SK-N-SH (cell line): ENCODE measurements at regions not wholly inside any gene's neighbourhood (a gene's known extent, or its start where the extent isn't known, plus 50 kb on each side); places are given as distances from the start of the nearest gene placed in this dataset.

Experiments
- CTCF ChIA-PET: fragments of 300-600, 350-600 bp; formaldehyde crosslinking; extraction: SDS; loops from one replicate; lab custom pipeline; 2021; lab: Yijun Ruan, JAX
- POLR2A ChIA-PET: fragments of 350-600 bp; sonication (Branson Sonifier 250); formaldehyde crosslinking; extraction: SDS; loops from one replicate; lab custom pipeline; 2020; ENCODE audit warnings: antibody characterized with exemption, inconsistent platforms; lab: Yijun Ruan, JAX
- DNase-seq: peaks from one replicate; pipeline ENCODE4 v3.0.0; 2012
- H2AFZ ChIP-seq: fragments of 200-600 bp; sonication (generic); 2 replicates; pipeline ENCODE4 v1.8.1; 2016; ENCODE audit warnings: antibody characterized with exemption, mild to moderate bottlenecking, low read depth
- H3F3A ChIP-seq: fragments of 200-600 bp; sonication (generic); replicated peaks from 2 replicates; pipeline ENCODE3; 2016; ENCODE audit warnings: antibody characterized with exemption, mild to moderate bottlenecking; ENCODE audit not compliant: insufficient read depth
- H3K27ac ChIP-seq, 2 experiments: fragments of 200-500 bp in 1 of 2; fragments of 200-600 bp in 1 of 2; sonication (Bioruptor generic) in 1 of 2; sonication (generic), shearing (Covaris generic) in 1 of 2; 2 replicates each; pipeline versions ENCODE4 v1.5.1 to v1.6.1; 2014 to 2016; ENCODE audit warnings: low read depth in 2 of 2, inconsistent platforms in 1 of 2, low read length in 1 of 2, mild to moderate bottlenecking in 1 of 2, mixed read lengths in 1 of 2
- H3K27me3 ChIP-seq: fragments of 200-600 bp; sonication (generic), shearing (Covaris generic); 2 replicates; pipeline ENCODE4 v1.6.1; 2016; ENCODE audit warnings: mixed run types; ENCODE audit not compliant: insufficient read depth
- H3K36me3 ChIP-seq, 2 experiments: fragments of 200-500 bp in 1 of 2; fragments of 200-600 bp in 1 of 2; sonication (Bioruptor generic) in 1 of 2; sonication (generic) in 1 of 2; replicated peaks in 1 of 2; 2 replicates each; pipeline versions ENCODE3 to v1.5.1; 2014 to 2016; ENCODE audit warnings: low read length in 1 of 2, mild to moderate bottlenecking in 1 of 2; ENCODE audit not compliant: insufficient read depth in 2 of 2, control insufficient read depth in 1 of 2
- H3K4me1 ChIP-seq, 2 experiments: fragments of 200-500 bp in 1 of 2; fragments of 200-600 bp in 1 of 2; sonication (Bioruptor generic) in 1 of 2; sonication (generic), shearing (Covaris generic) in 1 of 2; 2 replicates each; pipeline versions ENCODE4 v1.5.1 to v1.6.1; 2014 to 2016; ENCODE audit warnings: low read depth in 1 of 2, low read length in 1 of 2, mixed run types in 1 of 2; ENCODE audit not compliant: insufficient read depth in 2 of 2, control insufficient read depth in 1 of 2
- H3K4me2 ChIP-seq: fragments of 200-600 bp; sonication (generic), shearing (Covaris generic); 2 replicates; pipeline ENCODE4 v1.6.1; 2017; ENCODE audit warnings: mixed run types
- H3K4me3 ChIP-seq, 2 experiments: fragments of 200-500 bp in 1 of 2; fragments of 200-600 bp in 1 of 2; sonication (Bioruptor generic) in 1 of 2; sonication (generic), shearing (Covaris generic) in 1 of 2; 2 replicates each; pipeline versions ENCODE4 v1.5.1 to v1.8.1; 2014 to 2016; ENCODE audit warnings: low read depth in 2 of 2, inconsistent platforms in 1 of 2, low read length in 1 of 2, mild to moderate bottlenecking in 1 of 2, mixed read lengths in 1 of 2, moderate library complexity in 1 of 2
- H3K79me2 ChIP-seq: fragments of 200-600 bp; sonication (generic); 2 replicates; pipeline ENCODE4 v1.8.1; 2017; ENCODE audit warnings: mild to moderate bottlenecking; ENCODE audit not compliant: insufficient read depth
- H3K9ac ChIP-seq: fragments of 200-600 bp; sonication (generic); 2 replicates; pipeline ENCODE4 v1.6.1; 2017; ENCODE audit warnings: mixed run types
- H3K9me2 ChIP-seq: fragments of 200-600 bp; sonication (generic); 2 replicates; pipeline ENCODE4 v1.6.1; 2017; ENCODE audit warnings: mixed run types
- H3K9me3 ChIP-seq: fragments of 200-600 bp; sonication (generic); 2 replicates; pipeline ENCODE4 v1.6.1; 2017; ENCODE audit warnings: mixed run types, mild to moderate bottlenecking, moderate library complexity
- H4K20me1 ChIP-seq: fragments of 200-600 bp; sonication (generic); 2 replicates; pipeline ENCODE4 v1.6.1; 2017; ENCODE audit warnings: mild to moderate bottlenecking, mixed run types; ENCODE audit not compliant: insufficient read depth
- CHD2 ChIP-seq: fragments of 150-350 bp; IDR thresholded peaks from 2 replicates; pipeline ENCODE4 v1.6.1; 2018; ENCODE audit warnings: low read length; ENCODE audit not compliant: partially characterized antibody
- ELF1 ChIP-seq: IDR thresholded peaks from 2 replicates; pipeline ENCODE4 v1.4.0; 2012
- EP300 ChIP-seq, 2 experiments: IDR thresholded peaks; 2 replicates each; pipeline versions ENCODE4 v1.4.0 to v1.6.1; 2012; ENCODE audit warnings: borderline replicate concordance in 1 of 2, low read depth in 1 of 2, low read length in 1 of 2
- EZH2phosphoT487 ChIP-seq: fragments of 200-600 bp; sonication (generic); IDR thresholded peaks from 2 replicates; pipeline ENCODE4 v1.6.1; 2017; ENCODE audit warnings: low read depth, mixed run types, mild to moderate bottlenecking, antibody characterized with exemption, moderate library complexity, borderline replicate concordance
- GABPA ChIP-seq: IDR thresholded peaks from 2 replicates; pipeline ENCODE4 v1.4.0; 2012; ENCODE audit warnings: low read depth, mild to moderate bottlenecking
- JUND ChIP-seq: IDR thresholded peaks from 2 replicates; pipeline ENCODE4 v1.4.0; 2012
- MXI1 ChIP-seq: IDR thresholded peaks from 2 replicates; pipeline ENCODE4 v1.6.1; 2012; ENCODE audit warnings: mild to moderate bottlenecking, low read depth, low read length, improper control_type of control experiment
- PBX3 ChIP-seq: IDR thresholded peaks from 2 replicates; pipeline ENCODE4; 2012
- POLR2AphosphoS5 ChIP-seq: IDR thresholded peaks from 2 replicates; pipeline ENCODE4 v1.6.1; 2012; ENCODE audit warnings: low read depth, low read length
- RAD21 ChIP-seq: IDR thresholded peaks from 2 replicates; pipeline ENCODE4 v1.6.1; 2012; ENCODE audit warnings: mild to moderate bottlenecking, low read length
- RCOR1 ChIP-seq: fragments of 150-350 bp; IDR thresholded peaks from 2 replicates; pipeline ENCODE4 v1.6.1; 2017; ENCODE audit warnings: antibody characterized with exemption, low read length
- REST ChIP-seq: IDR thresholded peaks from 2 replicates; pipeline ENCODE4 v1.6.1; 2012; ENCODE audit warnings: mild to moderate bottlenecking, low read depth, low read length, moderate library complexity
- RFX5 ChIP-seq: IDR thresholded peaks from 2 replicates; pipeline ENCODE4 v1.6.1; 2012; ENCODE audit warnings: mild to moderate bottlenecking, improper control_type of control experiment, low read length
- TAF1 ChIP-seq: IDR thresholded peaks from 2 replicates; pipeline ENCODE4 v1.6.1; 2012; ENCODE audit warnings: low read depth, mild to moderate bottlenecking, low read length, moderate library complexity, borderline replicate concordance
- USF1 ChIP-seq: IDR thresholded peaks from 2 replicates; pipeline ENCODE4 v1.4.0; 2012; ENCODE audit warnings: low read depth, borderline replicate concordance
- YY1 ChIP-seq: IDR thresholded peaks from 2 replicates; pipeline ENCODE4 v1.4.0; 2012; ENCODE audit warnings: low read depth, mild to moderate bottlenecking
- WGBS: methylation state at CpG from one replicate; pipeline ENCODE4 v1.1.6; 2017; ENCODE audit warnings: low lambda C conversion rate; 5-methylcytosine and 5-hydroxymethylcytosine counted together

GRCh38 chr6:12656906-12657305 lies 59.7 kb upstream of the PHACTR1 start (continued):
- TF ChIP-seq PBX3 (no peak), JUND (no peak)

- no peak overlapping the region for H3K27ac ChIP-seq
- 60% methylated on average over 2 of the region's 2 CpGs for WGBS
- no peak overlapping the region for H3K4me3 ChIP-seq
- H3K9me3 ChIP-seq: no peaks in the 10 kb centered on the region
- ChIA-PET CTCF (interaction anchor here (0.9 to 1.6 kb wide), 2 partner anchors 20 to 236 kb away, joined by 3 to 4 read pairs; no protein-coding TSS in a partner anchor), POLR2A (no interaction called here)
- H3F3A ChIP-seq: no peaks in the 10 kb centered on the region
- no peaks in the 10 kb centered on the region for H3K79me2 ChIP-seq
- H2AFZ ChIP-seq: no peak overlapping the region
- H3K9ac ChIP-seq: no peak overlapping the region
- no peaks in the 10 kb centered on the region for H3K27me3 ChIP-seq
- no peak for DNase-seq
- H3K9me2 ChIP-seq: no peaks in the 10 kb centered on the region
- peaks cover 0 to 4% of the 10 kb centered on the region in 2 experiments; a peak in 1 of 4 replicates for H3K4me1 ChIP-seq
- H3K4me2 ChIP-seq: no peak overlapping the region
- TF ChIP-seq CHD2 (no peak), YY1 (no peak), RAD21 (no peak), TAF1 (no peak), MXI1 (no peak), EP300 (IDR thresholded peaks at IDR 0.05; ENCODE audit: borderline replicate concordance in 1 of 2, low read depth in 1 of 2, low read length in 1 of 2) (no peak), RFX5 (no peak), EZH2phosphoT487 (no peak), ELF1 (no peak)
- no peaks in the 10 kb centered on the region for H3K36me3 ChIP-seq
- no peaks in the 10 kb centered on the region for H4K20me1 ChIP-seq
Observed at GRCh38 chr6:12657884-12658283, 58.7 kb upstream of the PHACTR1 start.

- DNase-seq: no peak
- CTCF ChIA-PET: interaction anchor here (2.5 kb wide), 1 partner anchor 24 kb away, joined by 13 read pairs; no protein-coding TSS in a partner anchor
- H3K4me3 ChIP-seq: no peak overlapping the region
- H3K27me3 ChIP-seq: no peaks in the 10 kb centered on the region
- H2AFZ ChIP-seq: no peak overlapping the region
- H3K4me2 ChIP-seq: no peak overlapping the region
- no peak overlapping the region for H3K9ac ChIP-seq
- no peaks in the 10 kb centered on the region for H4K20me1 ChIP-seq
- no peaks in the 10 kb centered on the region for H3K36me3 ChIP-seq
- H3K9me3 ChIP-seq: no peaks in the 10 kb centered on the region
- no peaks in the 10 kb centered on the region for H3K79me2 ChIP-seq
- TF ChIP-seq REST: no peak
- no peak for TF ChIP-seq POLR2AphosphoS5
- TF ChIP-seq EZH2phosphoT487: no peak
- no peak for TF ChIP-seq GABPA
- TF ChIP-seq RCOR1: no peak
- TF ChIP-seq USF1: no peak
- TF ChIP-seq EP300 (IDR thresholded peaks at IDR 0.05; ENCODE audit: borderline replicate concordance in 1 of 2, low read depth in 1 of 2, low read length in 1 of 2): no peak
- no peak for TF ChIP-seq CHD2
- no peak for TF ChIP-seq YY1
- TF ChIP-seq, all 33 proteins: peak for 0
- Histone ChIP-seq H3K9me2 (no peaks in the 10 kb centered on the region), H3F3A (no peaks in the 10 kb centered on the region), H3K27ac (no peak overlapping the region), H3K4me1 (no peaks in the 10 kb centered on the region; a peak in 1 of 4 replicates)
- 50% methylated on average over 10 of the region's 10 CpGs for WGBS
- POLR2A ChIA-PET: no interaction called here
Observed at GRCh38 chr6:12661432-12662089, 55.0 kb upstream of the PHACTR1 start.
